Testis (tissue), 2 donors: ENCODE measurements at regions not wholly inside any gene's neighbourhood (a gene's known extent, or its start where the extent isn't known, plus 50 kb on each side); places are given as distances from the start of the nearest gene placed in this dataset.

Source experiments
- POLR2A ChIP-seq: fragments of 450-650 bp; IDR thresholded peaks from one replicate; pipeline ENCODE4 v1.6.1; 2017; ENCODE audit warnings: antibody characterized with exemption, mild to moderate bottlenecking, moderate library complexity
- TF ChIP-seq, protein P1 (sequence below), 3 experiments: fragments of 450-650 bp in 2 of 3; fragments of 200-600 bp in 1 of 3; sonication (generic) in 1 of 3; IDR thresholded peaks; one replicate each; pipeline ENCODE4 v1.5.1; 2016 to 2019; ENCODE audit warnings: antibody characterized with exemption in 3 of 3, mild to moderate bottlenecking in 2 of 3, moderate library complexity in 1 of 3

DNA sequence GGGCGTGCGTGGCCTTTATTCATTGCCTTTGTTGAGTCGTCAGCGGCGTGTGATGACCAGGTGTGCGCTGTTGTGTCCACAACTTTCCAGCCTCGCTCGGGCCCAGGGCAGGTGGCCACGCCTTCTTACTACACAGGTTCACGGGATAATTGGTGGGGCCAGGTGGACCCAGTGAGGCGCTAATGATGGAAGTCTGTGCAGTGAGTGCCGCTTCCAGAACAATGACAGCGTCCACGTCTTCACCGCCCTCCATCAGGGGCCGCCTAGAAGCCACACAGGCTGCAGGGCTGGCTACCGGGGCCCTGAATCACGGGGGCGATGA, 1197.3 kb downstream of the BRD1 start:
- TF ChIP-seq, protein P1, sequence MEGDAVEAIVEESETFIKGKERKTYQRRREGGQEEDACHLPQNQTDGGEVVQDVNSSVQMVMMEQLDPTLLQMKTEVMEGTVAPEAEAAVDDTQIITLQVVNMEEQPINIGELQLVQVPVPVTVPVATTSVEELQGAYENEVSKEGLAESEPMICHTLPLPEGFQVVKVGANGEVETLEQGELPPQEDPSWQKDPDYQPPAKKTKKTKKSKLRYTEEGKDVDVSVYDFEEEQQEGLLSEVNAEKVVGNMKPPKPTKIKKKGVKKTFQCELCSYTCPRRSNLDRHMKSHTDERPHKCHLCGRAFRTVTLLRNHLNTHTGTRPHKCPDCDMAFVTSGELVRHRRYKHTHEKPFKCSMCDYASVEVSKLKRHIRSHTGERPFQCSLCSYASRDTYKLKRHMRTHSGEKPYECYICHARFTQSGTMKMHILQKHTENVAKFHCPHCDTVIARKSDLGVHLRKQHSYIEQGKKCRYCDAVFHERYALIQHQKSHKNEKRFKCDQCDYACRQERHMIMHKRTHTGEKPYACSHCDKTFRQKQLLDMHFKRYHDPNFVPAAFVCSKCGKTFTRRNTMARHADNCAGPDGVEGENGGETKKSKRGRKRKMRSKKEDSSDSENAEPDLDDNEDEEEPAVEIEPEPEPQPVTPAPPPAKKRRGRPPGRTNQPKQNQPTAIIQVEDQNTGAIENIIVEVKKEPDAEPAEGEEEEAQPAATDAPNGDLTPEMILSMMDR (IDR thresholded peaks at IDR 0.05): no peak
- no peak for TF ChIP-seq POLR2A
